ENCODE measurements at regions not wholly inside any gene's neighbourhood (a gene's known extent, or its start where the extent isn't known, plus 50 kb on each side); places are given as distances from the start of the nearest gene placed in this dataset.

- no peak for TF ChIP-seq POLR2A (IDR thresholded peaks at IDR 0.05; ENCODE audit: low read depth, low read length)
- TF ChIP-seq POLR2AphosphoS5 (IDR thresholded peaks at IDR 0.05; ENCODE audit: low read depth, low read length) = no peak
- TF ChIP-seq TAF1 (IDR thresholded peaks at IDR 0.05; ENCODE audit: low read depth, low read length) = no peak
- TF ChIP-seq POU2F2 (IDR thresholded peaks at IDR 0.05; ENCODE audit: low read depth, low read length) = no peak
- no peak for TF ChIP-seq PAX5 (IDR thresholded peaks at IDR 0.05; ENCODE audit: insufficient read depth, low read length, severe bottlenecking)
Measured at GRCh38 chr18:11339188-11339775, 189.9 kb upstream of the PIEZO2 start.

All from GM12891 (cell line).